ENCODE measurements at regions not wholly inside any gene's neighbourhood (a gene's known extent, or its start where the extent isn't known, plus 50 kb on each side); places are given as distances from the start of the nearest gene placed in this dataset.

DNA sequence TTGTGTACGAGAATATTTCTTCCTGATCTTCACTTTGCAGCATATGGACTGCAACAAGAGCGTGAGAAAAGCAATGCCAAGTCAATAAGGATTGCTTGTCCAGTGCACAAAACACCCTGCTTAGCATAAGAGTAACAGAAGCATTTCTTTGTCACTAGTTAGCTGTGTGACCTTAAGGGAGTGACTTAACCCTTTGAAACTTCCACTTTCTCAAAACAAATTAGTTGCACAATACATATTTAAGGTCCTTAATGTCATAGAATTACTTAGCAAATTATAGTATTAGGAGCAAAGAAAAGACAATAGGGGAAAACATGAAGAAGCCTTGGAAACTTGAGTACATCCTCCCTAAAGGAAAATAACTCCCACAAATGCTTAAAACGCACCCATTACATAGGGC lies 230.1 kb downstream of the RNF152 start:
- TF ChIP-seq CTCF (IDR thresholded peaks at IDR 0.05) (no peak), POLR2A (IDR thresholded peaks at IDR 0.05) (no peak)
